Neural cell (in vitro differentiated cells): ENCODE measurements at regions not wholly inside any gene's neighbourhood (a gene's known extent, or its start where the extent isn't known, plus 50 kb on each side); places are given as distances from the start of the nearest gene placed in this dataset.

Experiments
- H2AFZ ChIP-seq: fragments of 200-600, 300-800 bp; sonication (generic), shearing (Covaris generic); 2 replicates; pipeline ENCODE4 v1.6.0; 2014; ENCODE audit warnings: low read depth, mild to moderate bottlenecking, antibody characterized with exemption, low read length, moderate library complexity
- H3F3A ChIP-seq: fragments of 200-600 bp; shearing (Covaris generic); 2 replicates; pipeline ENCODE4 v1.6.1; 2016; ENCODE audit warnings: mild to moderate bottlenecking, moderate library complexity, mixed read lengths, antibody characterized with exemption, low read length; ENCODE audit not compliant: insufficient read depth, poor library complexity, severe bottlenecking
- H3K27ac ChIP-seq: fragments of 200-600, 300-800 bp; sonication (generic), shearing (Covaris generic); 2 replicates; pipeline ENCODE4 v1.5.1; 2014; ENCODE audit warnings: mild to moderate bottlenecking, low read length, moderate library complexity
- H3K27me3 ChIP-seq: fragments of 300-800, 200-600 bp; sonication (generic), shearing (Covaris generic); 2 replicates; pipeline ENCODE4 v1.6.0; 2014; ENCODE audit warnings: mild to moderate bottlenecking, low read depth, low read length, moderate library complexity; ENCODE audit not compliant: insufficient read depth
- H3K36me3 ChIP-seq: fragments of 300-800, 200-600 bp; sonication (generic), shearing (Covaris generic); 2 replicates; pipeline ENCODE4 v1.5.1; 2014; ENCODE audit warnings: mild to moderate bottlenecking, antibody characterized with exemption, low read length, moderate library complexity; ENCODE audit not compliant: insufficient read depth
- H3K4me2 ChIP-seq: fragments of 300-800, 200-600 bp; sonication (generic), shearing (Covaris generic); 2 replicates; pipeline ENCODE4 v1.6.0; 2014; ENCODE audit warnings: mild to moderate bottlenecking, low read length
- H3K4me3 ChIP-seq: fragments of 300-800, 200-600 bp; sonication (generic), shearing (Covaris generic); 2 replicates; pipeline ENCODE4 v1.5.1; 2014; ENCODE audit warnings: mild to moderate bottlenecking, low read length, moderate library complexity
- H3K79me2 ChIP-seq: fragments of 200-600 bp; shearing (Covaris generic); replicated peaks from 2 replicates; pipeline ENCODE4 v1.6.0; 2014; ENCODE audit warnings: mild to moderate bottlenecking, low read length, moderate library complexity; ENCODE audit not compliant: insufficient read depth
- H3K9ac ChIP-seq: fragments of 300-800, 200-600 bp; sonication (generic), shearing (Covaris generic); 2 replicates; pipeline ENCODE4 v1.6.1; 2016; ENCODE audit warnings: mild to moderate bottlenecking, low read length, mixed read lengths
- H3K9me2 ChIP-seq: fragments of 200-600 bp; shearing (Covaris generic); 2 replicates; pipeline ENCODE4 v1.6.1; 2016; ENCODE audit warnings: mild to moderate bottlenecking, low read length, mixed read lengths; ENCODE audit not compliant: insufficient read depth
- H3K9me3 ChIP-seq: fragments of 200-600, 300-800 bp; sonication (generic), shearing (Covaris generic); 2 replicates; pipeline ENCODE4 v1.6.1; 2016; ENCODE audit warnings: mild to moderate bottlenecking, mixed run types, low read length, moderate library complexity, mixed read lengths
- H4K20me1 ChIP-seq: fragments of 200-600 bp; shearing (Covaris generic); 2 replicates; pipeline ENCODE4 v1.6.1; 2016; ENCODE audit warnings: mild to moderate bottlenecking, mixed run types; ENCODE audit not compliant: insufficient read depth
- EP300 ChIP-seq: fragments of 450-650 bp; conservative IDR thresholded peaks from 2 replicates; pipeline ENCODE4 v1.6.1; 2014; ENCODE audit warnings: antibody characterized with exemption, mild to moderate bottlenecking, moderate library complexity; ENCODE audit not compliant: poor library complexity, severe bottlenecking
- EZH2 ChIP-seq: fragments of 200-600, 300-800 bp; shearing (Covaris generic), sonication (generic); IDR thresholded peaks from 2 replicates; pipeline ENCODE4 v1.6.1; 2014; ENCODE audit warnings: antibody characterized with exemption, low read length, borderline replicate concordance, mild to moderate bottlenecking; ENCODE audit not compliant: insufficient read depth, poor library complexity, severe bottlenecking
- MXI1 ChIP-seq: fragments of 450-650 bp; conservative IDR thresholded peaks from 2 replicates; pipeline ENCODE4 v1.6.1; 2014; ENCODE audit warnings: antibody characterized with exemption, mild to moderate bottlenecking; ENCODE audit not compliant: poor library complexity, severe bottlenecking
- POLR2AphosphoS5 ChIP-seq: IDR thresholded peaks from 2 replicates; pipeline ENCODE4 v1.6.1; 2012
- RAD21 ChIP-seq: fragments of 450-650 bp; conservative IDR thresholded peaks from 2 replicates; pipeline ENCODE4 v1.6.1; 2014; ENCODE audit warnings: antibody characterized with exemption, mild to moderate bottlenecking, moderate library complexity
- SMC3 ChIP-seq: fragments of 450-650 bp; conservative IDR thresholded peaks from 2 replicates; pipeline ENCODE4 v1.6.1; 2014; ENCODE audit warnings: antibody characterized with exemption, mild to moderate bottlenecking, moderate library complexity; ENCODE audit not compliant: poor library complexity
- TAF1 ChIP-seq: IDR thresholded peaks from 2 replicates; pipeline ENCODE4 v1.6.1; 2012; ENCODE audit warnings: low read depth
- TF ChIP-seq, protein P1 (sequence below): IDR thresholded peaks from 2 replicates; pipeline ENCODE4 v1.6.1; 2012; ENCODE audit warnings: borderline replicate concordance
- TF ChIP-seq, protein P2 (sequence below): fragments of 450-650 bp; IDR thresholded peaks from 2 replicates; pipeline ENCODE4 v1.5.1; 2014; ENCODE audit warnings: antibody characterized with exemption, mild to moderate bottlenecking, moderate library complexity; ENCODE audit not compliant: poor library complexity, severe bottlenecking

DNA sequence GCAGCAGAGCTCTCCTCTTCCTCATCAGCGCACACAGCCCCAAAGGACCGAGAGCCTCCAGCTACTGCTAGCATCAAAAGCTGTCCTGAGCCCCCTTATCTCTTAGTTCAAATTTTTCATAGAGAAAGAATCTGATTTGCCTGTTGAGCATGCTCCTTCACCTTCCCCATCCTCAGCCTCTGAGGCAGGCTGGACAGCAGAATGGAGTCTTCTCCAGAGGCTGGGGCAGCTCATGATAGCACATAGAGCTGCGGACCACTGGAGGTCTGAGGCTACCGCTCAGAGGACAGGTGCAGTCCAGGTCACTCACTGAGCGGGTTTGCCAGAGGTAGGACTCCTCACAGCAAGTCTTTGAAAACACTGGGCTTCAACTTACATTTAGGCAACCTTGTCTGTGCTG is 72.8 kb upstream of the GRB10 start:
- no peak overlapping the region for H2AFZ ChIP-seq
- H3K27ac ChIP-seq: no peak overlapping the region
- H3K4me3 ChIP-seq: no peak overlapping the region
- H3K4me2 ChIP-seq: no peak overlapping the region
- H3K9me3 ChIP-seq: no peaks in the 10 kb centered on the region
- H3K36me3 ChIP-seq: no peaks in the 10 kb centered on the region
- H3K79me2 ChIP-seq: no peaks in the 10 kb centered on the region
- no peaks in the 10 kb centered on the region for H3K9me2 ChIP-seq
- no peaks in the 10 kb centered on the region for H4K20me1 ChIP-seq
- no peak overlapping the region for H3K9ac ChIP-seq
- no peaks in the 10 kb centered on the region for H3F3A ChIP-seq
- TF ChIP-seq TAF1 (no peak), EZH2 (no peak), POLR2AphosphoS5 (no peak), SMC3 (no peak), EP300 (no peak), RAD21 (no peak), MXI1 (no peak)
- TF ChIP-seq, protein P1, sequence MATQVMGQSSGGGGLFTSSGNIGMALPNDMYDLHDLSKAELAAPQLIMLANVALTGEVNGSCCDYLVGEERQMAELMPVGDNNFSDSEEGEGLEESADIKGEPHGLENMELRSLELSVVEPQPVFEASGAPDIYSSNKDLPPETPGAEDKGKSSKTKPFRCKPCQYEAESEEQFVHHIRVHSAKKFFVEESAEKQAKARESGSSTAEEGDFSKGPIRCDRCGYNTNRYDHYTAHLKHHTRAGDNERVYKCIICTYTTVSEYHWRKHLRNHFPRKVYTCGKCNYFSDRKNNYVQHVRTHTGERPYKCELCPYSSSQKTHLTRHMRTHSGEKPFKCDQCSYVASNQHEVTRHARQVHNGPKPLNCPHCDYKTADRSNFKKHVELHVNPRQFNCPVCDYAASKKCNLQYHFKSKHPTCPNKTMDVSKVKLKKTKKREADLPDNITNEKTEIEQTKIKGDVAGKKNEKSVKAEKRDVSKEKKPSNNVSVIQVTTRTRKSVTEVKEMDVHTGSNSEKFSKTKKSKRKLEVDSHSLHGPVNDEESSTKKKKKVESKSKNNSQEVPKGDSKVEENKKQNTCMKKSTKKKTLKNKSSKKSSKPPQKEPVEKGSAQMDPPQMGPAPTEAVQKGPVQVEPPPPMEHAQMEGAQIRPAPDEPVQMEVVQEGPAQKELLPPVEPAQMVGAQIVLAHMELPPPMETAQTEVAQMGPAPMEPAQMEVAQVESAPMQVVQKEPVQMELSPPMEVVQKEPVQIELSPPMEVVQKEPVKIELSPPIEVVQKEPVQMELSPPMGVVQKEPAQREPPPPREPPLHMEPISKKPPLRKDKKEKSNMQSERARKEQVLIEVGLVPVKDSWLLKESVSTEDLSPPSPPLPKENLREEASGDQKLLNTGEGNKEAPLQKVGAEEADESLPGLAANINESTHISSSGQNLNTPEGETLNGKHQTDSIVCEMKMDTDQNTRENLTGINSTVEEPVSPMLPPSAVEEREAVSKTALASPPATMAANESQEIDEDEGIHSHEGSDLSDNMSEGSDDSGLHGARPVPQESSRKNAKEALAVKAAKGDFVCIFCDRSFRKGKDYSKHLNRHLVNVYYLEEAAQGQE: no peak
- TF ChIP-seq, protein P2, sequence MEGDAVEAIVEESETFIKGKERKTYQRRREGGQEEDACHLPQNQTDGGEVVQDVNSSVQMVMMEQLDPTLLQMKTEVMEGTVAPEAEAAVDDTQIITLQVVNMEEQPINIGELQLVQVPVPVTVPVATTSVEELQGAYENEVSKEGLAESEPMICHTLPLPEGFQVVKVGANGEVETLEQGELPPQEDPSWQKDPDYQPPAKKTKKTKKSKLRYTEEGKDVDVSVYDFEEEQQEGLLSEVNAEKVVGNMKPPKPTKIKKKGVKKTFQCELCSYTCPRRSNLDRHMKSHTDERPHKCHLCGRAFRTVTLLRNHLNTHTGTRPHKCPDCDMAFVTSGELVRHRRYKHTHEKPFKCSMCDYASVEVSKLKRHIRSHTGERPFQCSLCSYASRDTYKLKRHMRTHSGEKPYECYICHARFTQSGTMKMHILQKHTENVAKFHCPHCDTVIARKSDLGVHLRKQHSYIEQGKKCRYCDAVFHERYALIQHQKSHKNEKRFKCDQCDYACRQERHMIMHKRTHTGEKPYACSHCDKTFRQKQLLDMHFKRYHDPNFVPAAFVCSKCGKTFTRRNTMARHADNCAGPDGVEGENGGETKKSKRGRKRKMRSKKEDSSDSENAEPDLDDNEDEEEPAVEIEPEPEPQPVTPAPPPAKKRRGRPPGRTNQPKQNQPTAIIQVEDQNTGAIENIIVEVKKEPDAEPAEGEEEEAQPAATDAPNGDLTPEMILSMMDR: no peak
- H3K27me3 ChIP-seq: no peaks in the 10 kb centered on the region

DNA sequence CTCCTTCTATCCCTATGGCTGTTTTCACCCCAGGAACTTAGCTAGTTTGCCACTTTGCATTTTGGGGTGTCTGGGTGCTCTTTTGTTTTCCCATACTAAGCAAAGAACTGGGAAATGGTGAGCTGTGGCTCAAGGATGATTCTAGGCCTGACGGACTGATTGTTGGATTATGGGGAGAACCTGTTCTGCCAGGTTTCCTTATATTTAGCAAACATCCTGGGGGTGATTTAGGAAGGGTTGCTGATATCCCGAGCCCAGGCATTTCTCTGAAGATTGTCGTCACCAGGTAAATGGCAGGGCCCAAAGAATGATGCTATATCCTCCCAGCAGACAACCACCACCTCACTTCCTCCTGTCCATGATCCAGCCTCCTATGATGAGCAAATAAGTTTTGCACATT is 72.1 kb upstream of the GRB10 start:
- H3F3A ChIP-seq: no peaks in the 10 kb centered on the region
- no peak for TF ChIP-seq RAD21
- no peak for TF ChIP-seq POLR2AphosphoS5
- TF ChIP-seq, protein P1: no peak
- TF ChIP-seq EP300: no peak
- no peak for TF ChIP-seq TAF1
- TF ChIP-seq MXI1: no peak
- no peak for TF ChIP-seq SMC3
- no peak for TF ChIP-seq EZH2
- TF ChIP-seq, protein P2: no peak
- no peak overlapping the region for H3K9ac ChIP-seq
- no peaks in the 10 kb centered on the region for H3K9me2 ChIP-seq
- H3K36me3 ChIP-seq: no peaks in the 10 kb centered on the region
- no peak overlapping the region for H2AFZ ChIP-seq
- no peaks in the 10 kb centered on the region for H4K20me1 ChIP-seq
- H3K27ac ChIP-seq: no peak overlapping the region
- H3K27me3 ChIP-seq: no peaks in the 10 kb centered on the region
- H3K79me2 ChIP-seq: no peaks in the 10 kb centered on the region
- no peak overlapping the region for H3K4me2 ChIP-seq
- H3K9me3 ChIP-seq: no peaks in the 10 kb centered on the region
- H3K4me3 ChIP-seq: no peak overlapping the region
